Vagina (tissue), 2 donors: ENCODE measurements at regions not wholly inside any gene's neighbourhood (a gene's known extent, or its start where the extent isn't known, plus 50 kb on each side); places are given as distances from the start of the nearest gene placed in this dataset.

Experiments
- CTCF ChIP-seq, 3 experiments: fragments of 450-650 bp in 2 of 3; fragments of 200-600 bp in 1 of 3; sonication (generic) in 1 of 3; IDR thresholded peaks; one replicate each; pipeline ENCODE4 v1.5.1; 2017 to 2019; ENCODE audit warnings: antibody characterized with exemption in 3 of 3, mild to moderate bottlenecking in 2 of 3, moderate library complexity in 2 of 3
- POLR2A ChIP-seq, 2 donors: fragments of 450-650 bp; IDR thresholded peaks; one replicate each; pipeline ENCODE4 v1.6.1; 2017; ENCODE audit warnings: antibody characterized with exemption in 2 of 2, mild to moderate bottlenecking in 2 of 2, moderate library complexity in 2 of 2

DNA sequence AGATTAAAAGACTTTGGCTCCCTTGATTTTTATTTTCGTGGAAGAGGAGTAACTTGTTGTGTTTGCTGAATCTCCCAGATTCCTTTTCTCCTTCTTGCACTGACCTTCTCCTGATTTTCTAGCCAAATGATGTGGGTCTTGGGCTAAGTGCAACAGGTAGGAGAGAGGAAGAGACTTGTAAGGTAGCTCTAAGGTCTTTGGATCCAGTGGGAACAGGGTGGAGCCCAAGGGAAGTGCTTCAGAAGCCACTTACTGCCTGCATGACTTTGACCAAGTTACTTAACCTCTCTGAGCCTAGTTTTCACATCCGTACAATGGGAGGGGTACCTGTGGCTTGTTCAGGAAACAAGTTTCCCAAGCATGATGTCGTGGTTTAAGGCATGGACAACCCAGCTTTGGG is 111.3 kb upstream of the IRX3 start:
- no peak for TF ChIP-seq CTCF (IDR thresholded peaks at IDR 0.05)
- TF ChIP-seq POLR2A (IDR thresholded peaks at IDR 0.05): no peak
